Panc1 (cell line): ENCODE measurements at regions not wholly inside any gene's neighbourhood (a gene's known extent, or its start where the extent isn't known, plus 50 kb on each side); places are given as distances from the start of the nearest gene placed in this dataset.

ENCODE experiments used
- POLR2AphosphoS5 ChIP-seq: IDR thresholded peaks from 2 replicates; pipeline ENCODE4 v1.6.1; 2012; ENCODE audit warnings: mild to moderate bottlenecking, low read depth, low read length, moderate library complexity
- SIN3A ChIP-seq: IDR thresholded peaks from 2 replicates; pipeline ENCODE4 v1.6.1; 2012; ENCODE audit warnings: low read depth, mild to moderate bottlenecking, low read length, moderate library complexity, borderline replicate concordance; ENCODE audit not compliant: insufficient read depth
- TCF7L2 ChIP-seq: IDR thresholded peaks from 2 replicates; pipeline ENCODE4 v1.6.1; 2011; ENCODE audit warnings: mild to moderate bottlenecking, low read depth, low read length, inconsistent platforms
- TF ChIP-seq, protein P1 (sequence below): fragments of 450-650 bp; IDR thresholded peaks from 2 replicates; pipeline ENCODE4 v1.5.1; 2017; ENCODE audit warnings: mild to moderate bottlenecking
- TF ChIP-seq, protein P2 (sequence below), 2 experiments: IDR thresholded peaks; 2 replicates each; pipeline ENCODE4 v1.6.1; 2011 to 2012; ENCODE audit warnings: low read depth in 2 of 2, control low read depth in 1 of 2, low read length in 1 of 2, mild to moderate bottlenecking in 1 of 2, moderate library complexity in 1 of 2; ENCODE audit not compliant: insufficient read depth in 1 of 2

DNA sequence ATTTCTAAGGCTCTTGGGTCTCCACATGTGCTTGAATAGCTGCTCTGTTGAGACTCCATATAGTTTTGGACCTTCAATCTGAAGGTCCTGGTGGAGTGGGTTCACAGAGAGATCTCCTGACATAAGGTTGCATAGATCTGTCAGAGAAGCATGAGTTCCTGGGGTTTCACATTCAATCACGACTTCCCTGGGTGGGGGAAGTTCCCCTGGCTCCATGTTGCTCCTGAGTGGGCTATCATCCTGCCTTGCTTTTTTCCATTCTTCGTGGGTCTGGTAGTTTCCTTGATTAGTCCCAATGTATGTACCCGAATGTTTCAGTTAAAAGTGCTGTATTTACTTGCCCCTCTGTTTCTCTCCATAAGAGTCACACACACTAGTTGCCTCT lies 181.8 kb downstream of the RASSF9 start:
- TF ChIP-seq, protein P1, sequence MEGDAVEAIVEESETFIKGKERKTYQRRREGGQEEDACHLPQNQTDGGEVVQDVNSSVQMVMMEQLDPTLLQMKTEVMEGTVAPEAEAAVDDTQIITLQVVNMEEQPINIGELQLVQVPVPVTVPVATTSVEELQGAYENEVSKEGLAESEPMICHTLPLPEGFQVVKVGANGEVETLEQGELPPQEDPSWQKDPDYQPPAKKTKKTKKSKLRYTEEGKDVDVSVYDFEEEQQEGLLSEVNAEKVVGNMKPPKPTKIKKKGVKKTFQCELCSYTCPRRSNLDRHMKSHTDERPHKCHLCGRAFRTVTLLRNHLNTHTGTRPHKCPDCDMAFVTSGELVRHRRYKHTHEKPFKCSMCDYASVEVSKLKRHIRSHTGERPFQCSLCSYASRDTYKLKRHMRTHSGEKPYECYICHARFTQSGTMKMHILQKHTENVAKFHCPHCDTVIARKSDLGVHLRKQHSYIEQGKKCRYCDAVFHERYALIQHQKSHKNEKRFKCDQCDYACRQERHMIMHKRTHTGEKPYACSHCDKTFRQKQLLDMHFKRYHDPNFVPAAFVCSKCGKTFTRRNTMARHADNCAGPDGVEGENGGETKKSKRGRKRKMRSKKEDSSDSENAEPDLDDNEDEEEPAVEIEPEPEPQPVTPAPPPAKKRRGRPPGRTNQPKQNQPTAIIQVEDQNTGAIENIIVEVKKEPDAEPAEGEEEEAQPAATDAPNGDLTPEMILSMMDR, result no peak
- TF ChIP-seq, protein P2, sequence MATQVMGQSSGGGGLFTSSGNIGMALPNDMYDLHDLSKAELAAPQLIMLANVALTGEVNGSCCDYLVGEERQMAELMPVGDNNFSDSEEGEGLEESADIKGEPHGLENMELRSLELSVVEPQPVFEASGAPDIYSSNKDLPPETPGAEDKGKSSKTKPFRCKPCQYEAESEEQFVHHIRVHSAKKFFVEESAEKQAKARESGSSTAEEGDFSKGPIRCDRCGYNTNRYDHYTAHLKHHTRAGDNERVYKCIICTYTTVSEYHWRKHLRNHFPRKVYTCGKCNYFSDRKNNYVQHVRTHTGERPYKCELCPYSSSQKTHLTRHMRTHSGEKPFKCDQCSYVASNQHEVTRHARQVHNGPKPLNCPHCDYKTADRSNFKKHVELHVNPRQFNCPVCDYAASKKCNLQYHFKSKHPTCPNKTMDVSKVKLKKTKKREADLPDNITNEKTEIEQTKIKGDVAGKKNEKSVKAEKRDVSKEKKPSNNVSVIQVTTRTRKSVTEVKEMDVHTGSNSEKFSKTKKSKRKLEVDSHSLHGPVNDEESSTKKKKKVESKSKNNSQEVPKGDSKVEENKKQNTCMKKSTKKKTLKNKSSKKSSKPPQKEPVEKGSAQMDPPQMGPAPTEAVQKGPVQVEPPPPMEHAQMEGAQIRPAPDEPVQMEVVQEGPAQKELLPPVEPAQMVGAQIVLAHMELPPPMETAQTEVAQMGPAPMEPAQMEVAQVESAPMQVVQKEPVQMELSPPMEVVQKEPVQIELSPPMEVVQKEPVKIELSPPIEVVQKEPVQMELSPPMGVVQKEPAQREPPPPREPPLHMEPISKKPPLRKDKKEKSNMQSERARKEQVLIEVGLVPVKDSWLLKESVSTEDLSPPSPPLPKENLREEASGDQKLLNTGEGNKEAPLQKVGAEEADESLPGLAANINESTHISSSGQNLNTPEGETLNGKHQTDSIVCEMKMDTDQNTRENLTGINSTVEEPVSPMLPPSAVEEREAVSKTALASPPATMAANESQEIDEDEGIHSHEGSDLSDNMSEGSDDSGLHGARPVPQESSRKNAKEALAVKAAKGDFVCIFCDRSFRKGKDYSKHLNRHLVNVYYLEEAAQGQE (IDR thresholded peaks at IDR 0.05; ENCODE audit: insufficient read depth in 1 of 2, low read depth in 2 of 2, low read length in 1 of 2), result no peak
- TF ChIP-seq POLR2AphosphoS5 (no peak), SIN3A (no peak), TCF7L2 (no peak)
